Mucosa of descending colon (tissue), 3 donors: ENCODE measurements at regions not wholly inside any gene's neighbourhood (a gene's known extent, or its start where the extent isn't known, plus 50 kb on each side); places are given as distances from the start of the nearest gene placed in this dataset.

Experiments used
- ATAC-seq: fragments of 200-7000 bp; cut with Tn5 transposase; one replicate; pipeline ENCODE4 v1.9.1; 2020; ENCODE audit warnings: mild to moderate bottlenecking, moderate library complexity
- DNase-seq, 3 donors: peaks; one replicate each; pipeline ENCODE4 v3.0.0-alpha.2; 2020
- H3K36me3 ChIP-seq: fragments of 200-600 bp; one replicate; pipeline ENCODE4 v1.8.0; 2021; ENCODE audit warnings: low read depth, mild to moderate bottlenecking
- H3K4me1 ChIP-seq: fragments of 200-600 bp; one replicate; pipeline ENCODE4 v1.8.0; 2021; ENCODE audit warnings: low read depth, mild to moderate bottlenecking
- H3K4me3 ChIP-seq: fragments of 200-600 bp; one replicate; pipeline ENCODE4 v1.8.0; 2021; ENCODE audit warnings: mild to moderate bottlenecking
- H3K9me3 ChIP-seq: fragments of 200-600 bp; one replicate; pipeline ENCODE4 v1.8.0; 2021; ENCODE audit warnings: mild to moderate bottlenecking
- intact Hi-C, 2 donors: fragments of 100-400 bp; cut with DNase I in 1 of 2; cut with micrococcal nuclease in 1 of 2; formaldehyde crosslinking; loops; one replicate each; pipeline versions ENCODE4 v1.11.0 to v1.11.1; 2022; cut with DNase I, micrococcal nuclease
- TF ChIP-seq, protein P1 (sequence below): fragments of 200-600 bp; IDR thresholded peaks from one replicate; pipeline ENCODE4 v1.8.0; 2022; ENCODE audit warnings: antibody characterized with exemption, mild to moderate bottlenecking
- donor health status: DM: no; HTN: no; CAD: no; lungs with moderate emphysema.
- donor health status: DM: no; HTN: no; CAD: no.
- donor health status: DM: no; HTN: yes; CAD: no.

DNA sequence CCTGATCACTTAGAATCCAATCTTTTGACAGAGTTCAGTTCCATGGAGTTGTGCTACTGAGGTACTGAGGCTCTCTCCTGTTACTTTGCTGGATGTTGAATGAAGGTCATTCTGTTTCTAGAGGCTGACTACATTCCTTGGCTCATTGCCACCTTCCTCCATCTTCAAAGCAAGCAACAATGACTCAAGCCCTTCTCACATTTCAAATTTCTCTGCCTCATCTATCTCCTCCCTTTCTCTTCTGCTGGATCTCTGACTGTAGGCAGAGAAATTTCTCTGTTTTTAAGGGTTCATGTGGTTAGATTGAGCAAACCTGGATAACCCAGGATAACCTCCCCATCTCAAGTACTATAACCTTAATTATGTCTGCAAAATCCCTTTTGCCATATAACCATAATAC is 775.4 kb downstream of the STPG2 start:
- Histone ChIP-seq H3K4me3 (no peak overlapping the region), H3K36me3 (no peaks in the 10 kb centered on the region), H3K4me1 (no peaks in the 10 kb centered on the region), H3K9me3 (peaks cover under 1% of the 10 kb centered on the region)
- intact Hi-C loops: no loop called here
- ATAC-seq (no peak), DNase-seq (no peak)
- TF ChIP-seq, protein P1, sequence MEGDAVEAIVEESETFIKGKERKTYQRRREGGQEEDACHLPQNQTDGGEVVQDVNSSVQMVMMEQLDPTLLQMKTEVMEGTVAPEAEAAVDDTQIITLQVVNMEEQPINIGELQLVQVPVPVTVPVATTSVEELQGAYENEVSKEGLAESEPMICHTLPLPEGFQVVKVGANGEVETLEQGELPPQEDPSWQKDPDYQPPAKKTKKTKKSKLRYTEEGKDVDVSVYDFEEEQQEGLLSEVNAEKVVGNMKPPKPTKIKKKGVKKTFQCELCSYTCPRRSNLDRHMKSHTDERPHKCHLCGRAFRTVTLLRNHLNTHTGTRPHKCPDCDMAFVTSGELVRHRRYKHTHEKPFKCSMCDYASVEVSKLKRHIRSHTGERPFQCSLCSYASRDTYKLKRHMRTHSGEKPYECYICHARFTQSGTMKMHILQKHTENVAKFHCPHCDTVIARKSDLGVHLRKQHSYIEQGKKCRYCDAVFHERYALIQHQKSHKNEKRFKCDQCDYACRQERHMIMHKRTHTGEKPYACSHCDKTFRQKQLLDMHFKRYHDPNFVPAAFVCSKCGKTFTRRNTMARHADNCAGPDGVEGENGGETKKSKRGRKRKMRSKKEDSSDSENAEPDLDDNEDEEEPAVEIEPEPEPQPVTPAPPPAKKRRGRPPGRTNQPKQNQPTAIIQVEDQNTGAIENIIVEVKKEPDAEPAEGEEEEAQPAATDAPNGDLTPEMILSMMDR: no peak

- TF ChIP-seq, protein P1: no peak
- DNase-seq (no peak), ATAC-seq (no peak)
- intact Hi-C loops: no loop called here
- H3K36me3 ChIP-seq: no peaks in the 10 kb centered on the region
- H3K9me3 ChIP-seq: no peaks in the 10 kb centered on the region
- H3K4me1 ChIP-seq: no peaks in the 10 kb centered on the region
- no peak overlapping the region for H3K4me3 ChIP-seq
These were observed 772.7 kb downstream of the STPG2 start for GRCh38 chr4:97370568-97370967.

- TF ChIP-seq, protein P1: no peak
- no peak for DNase-seq
- H3K36me3 ChIP-seq: no peaks in the 10 kb centered on the region
- no peaks in the 10 kb centered on the region for H3K4me1 ChIP-seq
- no peak for ATAC-seq
- H3K4me3 ChIP-seq: no peak overlapping the region
- no peaks in the 10 kb centered on the region for H3K9me3 ChIP-seq
- intact Hi-C loops: no loop called here
These were observed 768.8 kb downstream of the STPG2 start for GRCh38 chr4:97374526-97374925.

DNA sequence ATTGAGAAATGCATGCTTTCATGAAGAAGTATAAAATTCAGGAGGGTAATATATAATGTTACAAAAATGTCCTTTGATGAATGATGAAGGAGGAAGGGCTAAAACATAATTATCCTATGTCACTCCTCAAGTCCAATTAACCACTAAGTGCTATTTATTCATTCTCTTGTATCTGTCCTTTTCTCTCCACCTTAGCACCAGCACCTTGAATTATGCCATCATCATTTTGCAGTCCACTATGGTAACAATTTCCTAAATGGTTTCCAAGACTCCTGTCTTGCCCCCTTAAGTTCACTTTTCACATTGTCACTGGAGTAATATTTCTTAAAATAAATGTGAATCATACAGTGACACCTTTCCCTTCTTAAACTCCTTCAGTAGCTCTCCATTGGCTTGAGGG is 756.3 kb downstream of the STPG2 start:
- intact Hi-C loops: no loop called here
- H3K4me1 ChIP-seq: no peaks in the 10 kb centered on the region
- H3K4me3 ChIP-seq: no peak overlapping the region
- H3K36me3 ChIP-seq: no peaks in the 10 kb centered on the region
- ATAC-seq: no peak
- TF ChIP-seq, protein P1: no peak
- no peak for DNase-seq
- no peaks in the 10 kb centered on the region for H3K9me3 ChIP-seq

DNA sequence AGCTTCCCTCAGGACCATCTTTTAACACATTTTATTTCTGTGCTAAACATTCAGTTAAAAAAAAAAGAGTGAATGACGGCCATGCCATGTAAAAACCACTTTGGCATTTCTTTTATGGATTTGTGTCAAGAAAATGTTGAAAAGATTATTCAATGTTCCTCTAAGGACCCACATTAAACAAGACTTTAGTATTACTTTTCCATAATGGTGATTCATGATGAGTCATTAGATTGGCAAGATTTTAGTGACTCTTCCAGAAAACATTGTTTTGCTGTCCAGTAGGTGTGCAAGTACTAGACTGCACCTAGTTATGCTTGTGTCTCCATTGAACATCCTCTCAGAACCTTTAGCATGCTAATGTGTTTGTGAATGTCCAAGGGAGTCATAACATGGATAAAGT is 748.6 kb downstream of the STPG2 start:
- no peaks in the 10 kb centered on the region for H3K36me3 ChIP-seq
- intact Hi-C loops: no loop called here
- H3K9me3 ChIP-seq: peaks cover 4% of the 10 kb centered on the region
- no peak for ATAC-seq
- no peak for DNase-seq
- TF ChIP-seq, protein P1: no peak
- no peak overlapping the region for H3K4me3 ChIP-seq
- no peaks in the 10 kb centered on the region for H3K4me1 ChIP-seq

- DNase-seq (no peak), ATAC-seq (no peak)
- Histone ChIP-seq H3K36me3 (no peaks in the 10 kb centered on the region), H3K9me3 (peaks cover 4% of the 10 kb centered on the region), H3K4me3 (no peak overlapping the region), H3K4me1 (no peaks in the 10 kb centered on the region)
- TF ChIP-seq, protein P1: no peak
- intact Hi-C loops: no loop called here
These were observed 747.2 kb downstream of the STPG2 start for GRCh38 chr4:97396097-97396496.
